Astrocyte (in vitro differentiated cells and primary cell): ENCODE measurements at regions not wholly inside any gene's neighbourhood (a gene's known extent, or its start where the extent isn't known, plus 50 kb on each side); places are given as distances from the start of the nearest gene placed in this dataset.

Experiments used
- EZH2 ChIP-seq: IDR thresholded peaks from 2 replicates; pipeline ENCODE4 v1.6.1; 2012; ENCODE audit warnings: mild to moderate bottlenecking, low read length, inconsistent platforms; ENCODE audit not compliant: insufficient read depth
- TF ChIP-seq, protein P1 (sequence below): IDR thresholded peaks from 2 replicates; pipeline ENCODE4 v1.5.1; 2011; ENCODE audit warnings: low read depth, mild to moderate bottlenecking, inconsistent platforms, low read length, moderate library complexity; ENCODE audit not compliant: insufficient read depth

DNA sequence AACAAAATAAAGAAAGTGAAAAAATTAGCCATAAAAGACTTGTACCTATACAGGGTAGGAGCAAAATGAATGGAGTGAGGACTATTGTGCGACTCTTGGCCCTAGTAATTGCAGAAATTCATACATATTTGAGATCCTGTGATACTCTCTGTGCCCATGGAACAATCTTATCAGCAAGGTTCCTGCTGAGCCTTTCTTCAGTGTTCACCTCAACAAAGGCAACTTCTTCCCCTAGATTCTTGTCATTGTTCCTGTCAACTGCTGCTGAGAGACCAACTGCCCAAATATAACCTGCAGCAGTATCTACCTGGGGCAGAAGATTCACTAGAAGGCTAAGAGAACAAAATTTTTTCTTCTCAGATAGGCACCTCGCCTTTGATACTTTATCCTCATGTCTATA is 187.4 kb downstream of the NEBL start:
- TF ChIP-seq, protein P1, sequence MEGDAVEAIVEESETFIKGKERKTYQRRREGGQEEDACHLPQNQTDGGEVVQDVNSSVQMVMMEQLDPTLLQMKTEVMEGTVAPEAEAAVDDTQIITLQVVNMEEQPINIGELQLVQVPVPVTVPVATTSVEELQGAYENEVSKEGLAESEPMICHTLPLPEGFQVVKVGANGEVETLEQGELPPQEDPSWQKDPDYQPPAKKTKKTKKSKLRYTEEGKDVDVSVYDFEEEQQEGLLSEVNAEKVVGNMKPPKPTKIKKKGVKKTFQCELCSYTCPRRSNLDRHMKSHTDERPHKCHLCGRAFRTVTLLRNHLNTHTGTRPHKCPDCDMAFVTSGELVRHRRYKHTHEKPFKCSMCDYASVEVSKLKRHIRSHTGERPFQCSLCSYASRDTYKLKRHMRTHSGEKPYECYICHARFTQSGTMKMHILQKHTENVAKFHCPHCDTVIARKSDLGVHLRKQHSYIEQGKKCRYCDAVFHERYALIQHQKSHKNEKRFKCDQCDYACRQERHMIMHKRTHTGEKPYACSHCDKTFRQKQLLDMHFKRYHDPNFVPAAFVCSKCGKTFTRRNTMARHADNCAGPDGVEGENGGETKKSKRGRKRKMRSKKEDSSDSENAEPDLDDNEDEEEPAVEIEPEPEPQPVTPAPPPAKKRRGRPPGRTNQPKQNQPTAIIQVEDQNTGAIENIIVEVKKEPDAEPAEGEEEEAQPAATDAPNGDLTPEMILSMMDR, result no peak
- no peak for TF ChIP-seq EZH2
